Keratinocyte (primary cell): ENCODE measurements at regions not wholly inside any gene's neighbourhood (a gene's known extent, or its start where the extent isn't known, plus 50 kb on each side); places are given as distances from the start of the nearest gene placed in this dataset.
A peak's percentile ranks its signal among the peaks of the same experiment; 100 is the strongest.

Experiments
- DNase-seq: peaks from one replicate; pipeline ENCODE4 v3.0.0-alpha.2; 2011; ENCODE audit warnings: low read depth, missing footprints, low spot score
- FAIRE-seq: peaks from 2 replicates; lab custom pipeline; 2011; peaks lifted over from hg19 to GRCh38; lab: Jason Lieb, UNC
- H2AFZ ChIP-seq: 2 replicates; pipeline ENCODE4 v1.6.0; 2012; ENCODE audit warnings: low read length, control low read depth, inconsistent platforms; ENCODE audit not compliant: control insufficient read depth
- H3K27ac ChIP-seq: 2 replicates; pipeline ENCODE4 v1.5.1; 2011; ENCODE audit warnings: low read length; ENCODE audit not compliant: control insufficient read depth, insufficient read depth
- H3K27me3 ChIP-seq: 3 replicates; pipeline ENCODE4 v1.6.0; 2011; ENCODE audit warnings: low read length; ENCODE audit not compliant: control insufficient read depth, insufficient read depth; ENCODE audit errors: extremely low read depth
- H3K36me3 ChIP-seq, 2 experiments: 2 replicates in 1 of 2; 3 replicates in 1 of 2; pipeline ENCODE4 v1.5.1; 2011; ENCODE audit warnings: low read length in 2 of 2, mild to moderate bottlenecking in 1 of 2; ENCODE audit not compliant: control insufficient read depth in 2 of 2, insufficient read depth in 2 of 2; ENCODE audit errors: extremely low read depth in 1 of 2
- H3K4me1 ChIP-seq: 3 replicates; pipeline ENCODE4 v1.5.1; 2011; ENCODE audit warnings: low read length; ENCODE audit not compliant: control insufficient read depth, insufficient read depth; ENCODE audit errors: extremely low read depth
- H3K4me2 ChIP-seq: 3 replicates; pipeline ENCODE4 v1.6.0; 2011; ENCODE audit warnings: low read depth, low read length; ENCODE audit not compliant: control insufficient read depth, insufficient read depth; ENCODE audit errors: extremely low read depth
- H3K4me3 ChIP-seq, 3 experiments: fragments of 200-600 bp in 1 of 3; sonication (generic) in 1 of 3; 2 replicates in 2 of 3; 3 replicates in 1 of 3; pipeline ENCODE4 v1.5.1; 2011 to 2016; ENCODE audit warnings: low read length in 3 of 3, mild to moderate bottlenecking in 3 of 3, control low read depth in 2 of 3, inconsistent platforms in 1 of 3, low read depth in 1 of 3, mixed read lengths in 1 of 3, mixed run types in 1 of 3, moderate library complexity in 1 of 3; ENCODE audit not compliant: control insufficient read depth in 2 of 3, insufficient read depth in 2 of 3; ENCODE audit errors: extremely low read depth in 1 of 3
- H3K79me2 ChIP-seq: 2 replicates; pipeline ENCODE4 v1.6.0; 2012; ENCODE audit warnings: low read length; ENCODE audit not compliant: control insufficient read depth, insufficient read depth
- H3K9ac ChIP-seq: 3 replicates; pipeline ENCODE4 v1.6.0; 2011; ENCODE audit warnings: low read length; ENCODE audit not compliant: control insufficient read depth, insufficient read depth; ENCODE audit errors: extremely low read depth
- H3K9me1 ChIP-seq: 3 replicates; pipeline ENCODE4 v1.6.0; 2011; ENCODE audit warnings: low read length; ENCODE audit not compliant: control insufficient read depth, insufficient read depth; ENCODE audit errors: extremely low read depth
- H3K9me3 ChIP-seq: 2 replicates; pipeline ENCODE4 v1.5.1; 2012; ENCODE audit warnings: low read depth, low read length; ENCODE audit not compliant: control insufficient read depth
- H4K20me1 ChIP-seq: 3 replicates; pipeline ENCODE4 v1.6.0; 2011; ENCODE audit warnings: low read length; ENCODE audit not compliant: control insufficient read depth, insufficient read depth; ENCODE audit errors: extremely low read depth
- CTCF ChIP-seq, 3 experiments: IDR thresholded peaks in 1 of 3; conservative IDR thresholded peaks in 1 of 3; optimal IDR thresholded peaks in 1 of 3; 2 replicates in 2 of 3; 3 replicates in 1 of 3; pipeline versions ENCODE3 to v1.5.1; 2011; ENCODE audit warnings: low read length in 3 of 3, mild to moderate bottlenecking in 3 of 3, moderate library complexity in 2 of 3, control low read depth in 1 of 3, inconsistent platforms in 1 of 3; ENCODE audit not compliant: insufficient read depth in 2 of 3; ENCODE audit errors: extremely low read depth in 1 of 3
- EZH2 ChIP-seq: IDR thresholded peaks from one replicate; pipeline ENCODE4 v1.6.1; 2012; ENCODE audit warnings: inconsistent platforms, mild to moderate bottlenecking, low read length, moderate library complexity
- dilution Hi-C: fragments of 300-500 bp; cut with MboI; formaldehyde crosslinking; loops from one replicate; pipeline ENCODE4 v1.7.0; 2020; ENCODE audit warnings: low sequenced_read_pairs; ENCODE audit not compliant: extremely low pct_ligation_motif_present

GRCh38 chr13:91014696-91015095 is 332.8 kb upstream of the MIR17HG start:
- DNase-seq (no peak), FAIRE-seq (no peak)
- Histone ChIP-seq H3K9ac (no peak overlapping the region), H3K4me2 (no peak overlapping the region), H3K27me3 (no peaks in the 10 kb centered on the region), H3K9me3 (no peaks in the 10 kb centered on the region), H3K4me1 (no peaks in the 10 kb centered on the region), H4K20me1 (no peaks in the 10 kb centered on the region), H2AFZ (no peak overlapping the region), H3K27ac (no peak overlapping the region), H3K4me3 (no peak overlapping the region), H3K79me2 (no peaks in the 10 kb centered on the region), H3K9me1 (no peaks in the 10 kb centered on the region), H3K36me3 (no peaks in the 10 kb centered on the region)
- no peak for TF ChIP-seq EZH2
- TF ChIP-seq CTCF (optimal IDR thresholded peaks at IDR 0.05 in 1 of 3, IDR thresholded peaks at IDR 0.05 in 1 of 3, conservative IDR thresholded peaks at IDR 0.05 in 1 of 3; ENCODE audit: extremely low read depth in 1 of 3, insufficient read depth in 2 of 3, low read length in 3 of 3) = no peak
- dilution Hi-C loops = no loop called here

- Histone ChIP-seq H4K20me1 (no peaks in the 10 kb centered on the region), H3K4me1 (no peaks in the 10 kb centered on the region), H3K9me1 (no peaks in the 10 kb centered on the region), H3K79me2 (no peaks in the 10 kb centered on the region), H3K9ac (no peak overlapping the region), H3K27ac (no peak overlapping the region), H3K9me3 (no peaks in the 10 kb centered on the region), H3K36me3 (no peaks in the 10 kb centered on the region), H3K4me3 (no peak overlapping the region), H3K27me3 (no peaks in the 10 kb centered on the region), H2AFZ (no peak overlapping the region), H3K4me2 (no peak overlapping the region)
- TF ChIP-seq CTCF (optimal IDR thresholded peaks at IDR 0.05 in 1 of 3, IDR thresholded peaks at IDR 0.05 in 1 of 3, conservative IDR thresholded peaks at IDR 0.05 in 1 of 3; ENCODE audit: extremely low read depth in 1 of 3, insufficient read depth in 2 of 3, low read length in 3 of 3) (peak; percentile 60 to 68 (median 63)), EZH2 (no peak)
- dilution Hi-C loops = no loop called here
- no peak for DNase-seq
- no peak for FAIRE-seq
Measured at GRCh38 chr13:91017031-91017668, 330.3 kb upstream of the MIR17HG start.
